ACHN (cell line): ENCODE measurements at regions not wholly inside any gene's neighbourhood (a gene's known extent, or its start where the extent isn't known, plus 50 kb on each side); places are given as distances from the start of the nearest gene placed in this dataset.

Experiments used
- DNase-seq: peaks from one replicate; pipeline ENCODE4 v3.0.0-alpha.2; 2015
- in situ Hi-C: cut with HindIII; loops from 2 replicates; pipeline ENCODE4 v1.10.0; 2017; ENCODE audit warnings: low sequenced_read_pairs, low pct_ligation_motif_present, low pct_unique_long_range_greater_than_20kb

DNA sequence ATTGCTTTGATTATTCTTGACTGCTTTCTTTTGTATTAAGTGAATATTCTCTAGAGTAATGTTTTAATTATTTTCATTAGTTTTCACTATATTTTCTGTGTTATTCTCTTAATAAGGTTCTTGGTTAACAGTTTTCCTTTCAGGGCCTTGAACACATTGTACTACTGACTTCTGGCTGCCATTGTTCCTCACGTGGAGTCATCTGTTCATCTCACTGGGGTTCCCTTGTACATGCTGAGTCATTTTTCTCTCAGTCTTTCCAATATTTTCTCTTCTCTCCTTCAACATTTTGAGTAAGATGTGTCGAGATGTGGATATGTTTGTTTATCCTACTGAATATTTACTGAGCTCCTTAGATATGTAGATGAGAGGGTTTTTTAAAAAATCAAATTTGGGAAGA is 400.7 kb downstream of the TCERG1L start:
- DNase-seq: no peak
- in situ Hi-C loops: no loop called here

DNA sequence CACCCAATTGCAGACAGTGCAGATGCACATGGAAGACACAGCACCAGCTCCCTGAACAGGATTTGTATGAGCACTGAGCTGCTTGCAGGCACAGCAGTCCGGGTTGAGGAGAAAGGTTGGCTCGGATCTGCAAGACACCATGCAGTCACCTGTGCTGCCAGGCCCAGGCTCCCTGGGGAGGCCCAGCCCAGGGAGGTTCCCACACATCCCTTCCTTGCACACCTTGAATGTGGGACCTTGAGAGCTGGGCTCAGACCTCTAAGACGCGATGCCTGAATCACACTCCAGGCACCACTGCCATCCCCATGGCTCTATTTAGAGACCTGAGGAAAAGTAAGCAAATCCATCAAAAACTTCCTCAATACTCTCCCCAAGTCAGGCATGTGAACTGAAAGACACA is 397.7 kb downstream of the TCERG1L start:
- in situ Hi-C loops: no loop called here
- DNase-seq: no peak

DNA sequence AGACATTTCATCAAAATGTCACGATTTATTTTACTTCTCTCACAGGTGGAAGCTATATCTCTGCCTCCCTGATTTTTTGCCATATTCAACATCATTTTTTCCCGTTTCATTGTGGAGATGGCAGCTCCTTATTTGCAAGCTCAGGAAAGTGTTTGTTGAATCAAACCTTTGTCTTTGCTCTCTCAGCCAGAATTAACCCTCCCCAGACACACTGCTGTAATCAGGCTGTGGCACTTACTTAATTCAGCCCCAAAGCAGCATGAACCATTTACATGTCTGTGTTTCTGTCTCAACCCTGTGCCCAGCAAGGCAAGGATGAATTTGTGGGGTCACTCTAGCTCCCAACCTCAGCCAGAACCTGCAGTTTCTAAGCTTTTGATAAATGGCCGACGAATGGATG is 397.2 kb downstream of the TCERG1L start:
- no peak for DNase-seq
- in situ Hi-C loops: no loop called here

DNA sequence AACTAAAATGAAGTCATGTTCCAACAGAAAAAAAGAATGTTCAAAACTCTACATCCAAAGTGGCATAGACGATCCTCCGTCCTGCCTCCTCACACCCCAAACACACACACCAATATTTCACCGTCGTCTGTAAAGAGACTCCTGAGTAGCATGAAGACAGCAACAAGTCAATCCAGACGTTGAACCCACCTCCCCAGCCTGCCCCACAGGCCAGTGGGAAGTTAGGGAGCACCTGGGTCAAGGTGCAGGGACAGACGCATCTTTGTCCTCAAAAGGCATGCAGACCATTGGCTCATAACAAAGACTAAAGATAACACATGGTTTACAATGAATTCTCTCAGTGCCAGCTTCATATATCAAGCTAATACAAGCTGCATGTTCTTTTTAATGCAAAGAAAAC is 396.5 kb downstream of the TCERG1L start:
- in situ Hi-C loops: no loop called here
- no peak for DNase-seq

DNA sequence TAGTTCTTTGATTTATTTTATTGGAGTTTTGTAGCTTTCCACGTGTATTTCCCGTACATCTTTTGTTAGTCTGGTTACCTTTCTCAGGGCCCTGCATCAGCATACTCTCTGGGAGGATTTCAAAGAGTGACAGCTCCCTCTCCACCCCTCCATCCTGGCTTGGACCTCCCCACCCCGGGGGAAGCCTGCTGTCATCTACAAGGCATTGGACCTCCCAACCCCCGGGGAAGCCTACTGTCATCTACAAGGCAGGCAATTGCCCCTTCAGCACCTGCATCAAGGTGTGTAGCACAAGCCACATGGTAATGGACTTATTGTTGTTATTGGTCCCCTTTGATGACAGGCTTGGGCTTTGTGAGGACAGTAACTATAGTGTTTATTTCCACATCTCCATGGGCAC is 390.1 kb downstream of the TCERG1L start:
- in situ Hi-C loops: no loop called here
- no peak for DNase-seq

DNA sequence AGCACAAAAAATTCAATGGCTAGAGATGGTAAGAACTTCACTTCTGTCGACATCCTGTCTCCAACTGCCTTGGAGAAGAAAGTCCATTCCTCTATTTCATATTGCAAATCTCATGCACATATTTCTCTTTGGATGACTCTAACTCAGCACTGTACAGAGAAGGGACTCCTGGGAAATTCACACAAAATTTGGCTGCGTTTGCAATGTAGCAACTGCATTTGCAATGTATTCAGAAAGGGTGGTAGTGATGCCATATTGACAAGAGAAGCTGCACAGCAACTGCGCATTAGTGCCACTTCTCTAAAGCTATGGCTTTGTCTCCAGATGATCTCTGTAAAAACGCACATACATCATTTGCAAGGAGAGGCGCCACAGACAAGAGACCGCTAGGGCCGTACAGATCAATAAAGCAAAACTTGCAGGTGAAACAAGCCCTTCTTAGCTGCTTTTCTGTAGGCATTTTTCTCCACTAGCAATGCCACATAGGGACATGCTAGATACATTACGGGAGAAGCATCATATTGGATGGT is 389.5 kb downstream of the TCERG1L start:
- in situ Hi-C loops: no loop called here
- DNase-seq: no peak

DNA sequence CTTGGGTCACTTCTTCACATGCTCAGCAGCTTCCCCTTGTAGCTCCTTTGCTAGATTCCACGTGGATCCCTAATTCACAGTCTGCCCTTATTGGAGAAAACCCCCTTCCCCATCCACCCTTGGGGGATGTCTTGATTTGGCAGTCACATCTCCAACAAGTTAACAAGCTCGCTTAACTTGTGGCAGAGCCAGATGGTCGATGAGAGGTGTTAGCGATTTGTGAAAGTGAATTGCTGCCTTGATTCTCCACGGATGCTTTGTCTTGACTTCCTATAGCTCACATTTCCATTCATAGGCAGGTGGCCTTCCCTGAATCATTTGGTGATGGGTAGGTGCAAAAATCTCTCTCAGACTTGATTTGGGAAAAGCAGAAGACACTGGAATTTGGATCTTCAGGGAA is 387.9 kb downstream of the TCERG1L start:
- in situ Hi-C loops: no loop called here
- no peak for DNase-seq

DNA sequence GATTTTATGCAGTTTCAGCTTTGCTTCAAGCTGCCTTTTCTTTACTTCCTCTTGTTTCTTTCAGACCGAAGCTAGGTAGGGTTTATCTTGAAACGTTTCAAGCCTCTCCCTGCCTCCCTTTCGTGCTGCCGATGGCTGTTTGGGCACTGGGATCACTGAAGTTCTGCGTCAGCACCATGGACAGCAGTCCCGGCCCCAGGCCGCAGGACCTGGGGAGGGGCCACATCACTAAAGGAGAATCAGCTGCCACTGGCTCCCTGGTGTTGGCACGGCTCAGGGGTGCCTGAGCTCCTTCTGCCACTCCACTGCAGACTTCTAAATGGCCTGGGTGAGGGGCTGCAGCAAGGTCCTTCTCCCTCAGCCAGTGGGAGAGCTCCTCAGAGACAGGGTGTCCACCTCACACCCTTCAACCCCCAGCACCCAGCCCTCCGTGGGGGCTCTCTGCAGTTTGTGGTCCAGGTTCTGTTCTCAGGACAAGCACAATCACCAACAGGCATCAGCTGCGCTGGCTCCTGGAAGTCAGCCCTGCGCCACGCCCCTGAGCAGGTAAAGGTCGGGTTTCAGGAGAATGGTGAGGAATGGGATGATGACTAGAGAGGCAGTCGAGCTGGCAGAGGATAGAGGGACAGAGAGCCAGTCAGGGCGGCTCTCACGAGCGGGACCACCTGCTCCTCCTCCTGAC is 387.2 kb downstream of the TCERG1L start:
- in situ Hi-C loops: no loop called here
- DNase-seq: no peak

DNA sequence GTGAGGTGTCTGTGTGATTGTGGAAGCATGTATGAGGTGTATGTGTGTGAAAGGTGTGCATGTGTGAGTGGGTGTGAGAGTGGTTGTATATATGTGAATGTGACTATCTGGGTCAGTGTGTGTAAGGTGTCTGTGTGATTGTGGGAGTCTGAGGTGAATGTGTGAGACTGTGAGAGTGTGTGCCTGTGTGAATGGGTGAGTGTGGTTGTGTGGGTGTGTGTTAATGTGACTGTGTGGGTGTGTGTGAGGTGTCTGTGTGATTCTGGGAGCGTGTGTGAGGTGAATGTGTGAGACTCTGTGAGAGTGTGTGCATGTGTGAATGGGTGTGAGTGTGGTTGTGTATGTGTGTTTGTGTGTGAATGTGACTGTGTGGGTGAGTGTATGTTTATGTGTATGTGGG is 385.1 kb downstream of the TCERG1L start:
- in situ Hi-C loops: no loop called here
- no peak for DNase-seq

DNA sequence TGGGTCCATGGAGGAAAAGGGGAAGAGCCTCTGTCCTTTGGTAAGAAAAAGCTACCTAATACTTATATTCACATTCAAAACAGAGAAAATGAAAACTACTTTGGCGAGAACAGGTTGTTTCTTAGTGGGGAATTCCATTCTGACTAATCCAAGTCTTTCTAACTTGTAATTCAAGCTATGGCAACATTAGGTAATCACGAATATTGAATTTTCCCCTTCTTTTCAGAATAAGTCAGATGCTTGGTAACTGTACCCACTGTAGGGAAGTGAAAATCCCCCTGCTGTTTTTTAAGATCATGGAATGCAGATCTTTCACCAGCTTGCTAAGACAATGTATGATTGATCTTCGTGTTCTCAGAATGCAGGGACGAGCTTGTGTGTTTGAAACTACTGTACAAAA is 384.4 kb downstream of the TCERG1L start:
- in situ Hi-C loops: no loop called here
- DNase-seq: no peak

DNA sequence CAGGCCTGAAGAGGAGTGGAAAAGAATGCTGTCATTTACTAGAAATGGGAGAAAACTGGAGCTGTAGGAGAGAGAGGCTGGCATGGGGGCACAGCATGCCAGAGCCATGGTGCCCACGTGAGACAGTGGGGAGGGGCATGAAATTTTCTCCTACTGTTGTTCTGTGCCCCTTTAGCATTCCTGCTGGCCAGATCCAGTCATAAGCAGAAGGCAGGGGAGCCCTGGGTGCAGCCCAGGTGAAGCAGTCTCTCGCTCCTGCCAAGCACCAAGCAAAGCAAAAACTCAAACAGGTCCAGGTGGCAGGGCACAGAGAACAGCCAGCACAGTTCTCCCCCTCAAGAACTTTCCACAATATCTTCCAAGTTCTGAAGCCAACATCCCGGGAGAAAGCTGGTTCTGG is 383.2 kb downstream of the TCERG1L start:
- in situ Hi-C loops: no loop called here
- no peak for DNase-seq

DNA sequence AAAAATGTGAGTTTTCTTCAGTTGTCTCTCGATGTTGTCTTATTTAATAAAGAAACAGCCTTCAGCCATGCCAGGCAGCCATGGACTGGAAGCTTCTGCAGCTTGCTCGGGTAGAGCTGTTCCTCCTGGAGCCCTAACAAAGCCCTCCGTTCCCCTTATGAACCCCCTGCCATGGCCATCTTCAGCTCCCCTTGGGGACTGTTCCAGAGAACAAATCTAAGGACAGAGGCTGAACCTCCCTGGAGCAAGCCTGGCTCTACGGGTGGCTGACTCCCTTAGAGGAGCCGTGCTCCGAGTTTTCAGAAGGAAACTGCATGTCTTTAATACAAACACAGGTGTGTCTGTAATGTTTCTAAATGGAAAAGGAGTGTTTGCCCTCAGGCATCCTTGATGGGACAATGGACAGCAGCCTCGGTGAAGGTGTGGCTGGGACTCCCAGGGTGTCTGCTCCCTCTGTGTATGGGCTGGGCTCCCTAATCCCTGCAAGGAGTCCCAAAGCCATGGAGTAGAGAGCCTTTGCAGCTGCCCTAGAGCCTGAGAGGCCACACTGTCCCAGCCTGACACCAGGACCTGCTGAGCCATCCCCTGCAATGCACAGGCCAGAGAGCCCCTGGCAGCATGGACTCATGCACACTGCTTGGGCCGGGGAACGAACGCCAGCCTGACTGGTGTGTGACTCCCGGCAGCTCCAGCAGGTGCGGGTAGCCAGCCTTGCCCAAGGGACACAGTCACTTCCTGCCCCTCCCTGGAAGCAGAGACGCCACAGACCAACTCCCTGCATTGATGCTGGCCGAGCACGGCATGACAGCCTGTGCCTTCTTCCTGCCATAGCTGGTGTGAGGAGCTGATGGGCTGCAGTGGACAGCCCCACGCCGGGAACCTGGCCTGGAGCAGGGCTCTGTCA is 381.8 kb downstream of the TCERG1L start:
- DNase-seq: no peak
- in situ Hi-C loops: no loop called here

DNA sequence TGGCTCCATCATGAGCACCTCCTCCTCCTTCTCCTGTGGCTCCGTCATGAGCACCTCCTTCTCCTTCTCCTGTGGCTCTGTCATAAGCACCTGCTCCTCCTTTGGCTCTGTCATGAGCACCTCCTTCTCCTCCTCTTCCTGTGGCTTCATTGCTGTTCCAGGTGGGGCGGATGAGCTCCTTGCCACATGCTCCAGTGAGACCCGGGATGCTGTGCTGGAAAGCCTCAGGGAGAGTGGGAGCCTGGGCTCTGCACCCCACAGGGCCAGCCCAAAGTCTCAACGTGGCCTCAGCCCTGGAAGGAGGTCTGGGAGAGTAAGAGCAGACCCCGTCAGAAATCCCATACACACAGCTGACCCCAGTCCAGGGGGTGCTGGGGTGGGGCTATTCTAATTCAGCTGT is 380.7 kb downstream of the TCERG1L start:
- no peak for DNase-seq
- in situ Hi-C loops: no loop called here

DNA sequence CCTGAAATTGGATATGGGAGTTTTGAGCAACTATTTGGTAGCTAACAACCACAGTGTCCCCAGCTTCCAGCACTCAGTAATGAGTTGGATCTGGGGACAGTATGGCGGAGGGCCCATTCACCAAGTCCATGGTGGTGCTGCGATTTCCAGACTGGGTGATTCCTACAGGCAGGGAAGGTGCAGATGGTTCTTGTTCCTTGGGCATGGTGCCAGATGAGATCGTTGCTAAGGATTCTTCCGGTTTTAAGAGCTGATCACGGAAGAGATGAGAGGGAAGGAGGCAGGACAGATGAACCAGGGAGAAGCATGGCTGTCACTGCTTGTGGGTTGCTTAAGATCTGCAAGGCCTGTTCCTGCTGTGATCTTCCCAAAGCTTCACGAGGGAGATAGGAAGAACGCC is 380.3 kb downstream of the TCERG1L start:
- DNase-seq: no peak
- in situ Hi-C loops: no loop called here

DNA sequence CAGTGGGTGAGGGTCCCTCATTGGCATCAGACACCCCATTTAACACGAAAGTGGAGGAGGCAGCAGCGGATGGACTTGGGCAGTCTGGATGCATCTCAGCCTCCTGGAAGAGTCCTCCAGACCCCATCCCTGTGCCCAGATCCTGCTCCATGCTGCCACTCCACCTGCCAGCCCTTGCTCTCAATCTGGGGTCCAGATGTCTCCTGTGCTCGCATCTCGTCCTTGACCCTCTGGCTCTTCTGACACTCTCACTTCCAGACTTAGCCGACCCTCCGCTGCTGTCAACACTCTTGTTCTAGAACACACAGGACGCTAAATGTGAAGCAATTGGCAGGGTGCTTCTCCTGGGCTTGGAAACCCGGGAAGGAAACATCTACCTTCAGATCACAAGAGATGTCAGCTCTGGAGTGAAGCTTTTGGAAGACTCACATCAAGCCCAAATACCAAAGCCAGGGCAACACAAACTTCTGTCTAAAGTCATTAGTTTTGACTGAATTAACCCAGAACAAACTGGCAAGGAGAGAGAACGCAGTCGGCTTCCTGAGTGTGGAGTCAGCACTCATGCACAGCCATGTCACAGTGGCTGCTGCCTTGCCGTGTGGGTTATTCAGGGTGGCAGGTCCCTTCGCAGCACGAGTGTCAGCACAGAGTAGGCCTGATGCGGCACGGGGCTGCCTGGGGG is 379.1 kb downstream of the TCERG1L start:
- in situ Hi-C loops: no loop called here
- no peak for DNase-seq

DNA sequence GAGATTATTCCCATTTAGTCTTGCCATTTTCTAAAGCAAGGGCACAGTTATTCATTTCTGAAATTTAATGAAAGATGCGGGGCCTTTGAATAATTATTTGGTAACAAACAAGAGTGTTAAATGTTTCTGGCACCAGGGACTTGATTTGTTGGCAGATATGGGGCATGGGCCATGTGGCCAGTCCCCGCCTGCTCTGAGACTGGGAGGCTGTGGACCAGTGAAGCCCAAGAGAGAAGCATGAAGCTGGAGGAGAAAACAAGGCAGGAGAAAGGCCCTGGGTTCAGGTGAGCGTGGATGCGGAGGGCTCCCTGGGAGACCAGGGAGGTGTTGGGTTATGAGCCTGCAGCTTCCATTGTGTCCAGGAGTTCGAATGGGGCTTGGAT is 378.5 kb downstream of the TCERG1L start:
- no peak for DNase-seq
- in situ Hi-C loops: no loop called here

DNA sequence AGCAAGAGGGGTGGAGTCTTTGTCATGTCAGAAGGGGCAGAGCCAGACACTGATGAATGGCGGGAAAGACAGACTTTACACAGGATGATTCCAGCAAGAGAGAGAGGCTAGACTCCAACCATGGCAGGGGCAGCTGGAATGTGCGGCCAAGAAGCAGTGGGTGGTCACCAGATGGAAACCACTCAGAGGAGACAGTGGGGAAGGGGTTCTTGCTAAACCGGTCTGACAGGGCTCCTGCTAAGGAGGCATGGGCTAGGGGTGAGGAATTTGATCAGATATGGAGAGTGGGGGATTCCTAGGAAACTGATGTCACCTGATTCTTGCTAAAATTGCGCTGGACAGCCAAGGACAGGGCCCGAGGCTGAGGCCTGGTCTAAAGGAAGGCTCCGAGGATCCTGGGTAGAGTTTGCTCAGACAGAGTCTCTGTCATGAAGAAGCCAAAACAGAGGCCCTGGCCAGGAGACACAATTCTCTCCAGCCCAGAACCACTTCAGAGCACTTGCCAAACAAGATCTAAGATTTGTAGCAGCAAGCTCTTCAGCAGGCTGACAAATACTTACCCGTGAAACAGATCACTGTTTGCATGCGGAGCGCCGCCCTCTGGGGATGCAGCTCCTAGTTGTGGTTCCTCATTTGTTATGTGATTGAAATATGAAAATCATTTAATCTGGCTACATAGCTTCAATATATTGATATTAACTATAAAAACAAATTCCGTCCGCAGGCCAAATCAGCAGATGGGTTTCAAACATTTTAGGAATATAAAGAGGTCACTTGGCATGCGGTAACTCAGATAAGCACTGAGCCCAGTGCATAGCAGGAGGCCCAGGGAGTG is 377.0 kb downstream of the TCERG1L start:
- no peak for DNase-seq
- in situ Hi-C loops: no loop called here

DNA sequence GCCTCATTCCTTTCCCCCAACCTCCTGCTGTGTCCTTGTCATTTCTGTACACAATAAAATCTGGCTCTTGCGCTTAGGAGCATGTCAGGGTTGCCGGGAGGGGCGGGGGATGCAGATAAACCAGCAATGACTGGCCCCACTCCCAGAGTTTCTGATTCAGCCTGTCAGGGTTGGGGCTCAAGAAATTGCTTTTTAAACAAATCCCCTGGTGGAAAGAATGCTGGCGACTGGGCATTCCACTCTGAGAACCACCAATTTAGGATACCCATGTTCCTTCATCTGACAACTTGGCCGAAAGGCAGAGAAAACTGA is 376.4 kb downstream of the TCERG1L start:
- DNase-seq: no peak
- in situ Hi-C loops: no loop called here
